AG04449 (cell line): ENCODE measurements at regions not wholly inside any gene's neighbourhood (a gene's known extent, or its start where the extent isn't known, plus 50 kb on each side); places are given as distances from the start of the nearest gene placed in this dataset.

Experiments used
- CTCF ChIA-PET: fragments of 350-600 bp; formaldehyde crosslinking; extraction: SDS; loops from one replicate; lab custom pipeline; 2021; ENCODE audit warnings: antibody characterized with exemption; lab: Yijun Ruan, JAX
- POLR2A ChIA-PET: fragments of 400-600, 350-600 bp; formaldehyde crosslinking; extraction: SDS; loops from one replicate; lab custom pipeline; 2020; ENCODE audit warnings: antibody characterized with exemption, inconsistent platforms; lab: Yijun Ruan, JAX
- DNase-seq: peaks from one replicate; pipeline ENCODE4 v3.0.0-alpha.2; 2010; ENCODE audit warnings: low read depth, low spot score
- H3K4me3 ChIP-seq: 2 replicates; pipeline ENCODE4 v1.5.1; 2011; ENCODE audit warnings: low read depth, mild to moderate bottlenecking, control low read depth, low read length
- TF ChIP-seq, protein P1 (sequence below): IDR thresholded peaks from one replicate; pipeline ENCODE4 v1.5.1; 2011; ENCODE audit warnings: mild to moderate bottlenecking, moderate library complexity, low read length, control low read depth, inconsistent platforms; ENCODE audit not compliant: insufficient read depth; ENCODE audit errors: missing control alignments

DNA sequence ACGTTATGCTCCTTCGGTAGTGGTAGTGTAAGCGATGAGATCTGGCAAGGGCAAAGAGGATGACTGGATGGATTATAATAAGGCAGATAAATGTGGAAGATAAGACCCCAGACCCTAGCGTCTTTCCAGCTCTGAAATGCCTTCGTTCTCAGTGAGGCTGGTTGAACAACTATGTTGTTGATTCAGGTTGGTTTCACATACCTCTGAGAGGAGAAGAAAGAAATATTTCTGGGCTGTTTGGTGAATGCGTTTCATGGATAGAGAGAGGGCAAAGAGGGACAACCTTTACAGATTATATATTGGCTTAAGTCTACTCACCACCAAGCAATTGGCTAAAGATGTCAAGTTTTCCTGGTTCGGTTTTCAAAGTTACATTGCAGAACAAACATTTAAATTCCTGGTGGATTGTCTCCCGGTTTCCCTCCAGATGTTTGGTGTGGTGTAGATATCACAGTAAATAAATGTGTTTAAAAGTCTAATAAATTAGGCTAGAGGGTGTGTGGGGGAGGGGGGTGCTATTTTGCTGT is 190.1 kb upstream of the GLI2 start:
- DNase-seq: no peak
- CTCF ChIA-PET: interaction anchor here (1.2 to 2.1 kb wide), 4 partner anchors 10 to 125 kb away, joined by 3 to 13 read pairs (median 4); no protein-coding TSS in a partner anchor
- POLR2A ChIA-PET: interaction anchor here (0.6 to 1.6 kb wide), 2 partner anchors 14 to 530 kb away, joined by 3 to 14 read pairs; no protein-coding TSS in a partner anchor
- H3K4me3 ChIP-seq: 0 out of 2 replicates have a peak overlapping the region, but pooled peaks have one; percentile 15
- TF ChIP-seq, protein P1, sequence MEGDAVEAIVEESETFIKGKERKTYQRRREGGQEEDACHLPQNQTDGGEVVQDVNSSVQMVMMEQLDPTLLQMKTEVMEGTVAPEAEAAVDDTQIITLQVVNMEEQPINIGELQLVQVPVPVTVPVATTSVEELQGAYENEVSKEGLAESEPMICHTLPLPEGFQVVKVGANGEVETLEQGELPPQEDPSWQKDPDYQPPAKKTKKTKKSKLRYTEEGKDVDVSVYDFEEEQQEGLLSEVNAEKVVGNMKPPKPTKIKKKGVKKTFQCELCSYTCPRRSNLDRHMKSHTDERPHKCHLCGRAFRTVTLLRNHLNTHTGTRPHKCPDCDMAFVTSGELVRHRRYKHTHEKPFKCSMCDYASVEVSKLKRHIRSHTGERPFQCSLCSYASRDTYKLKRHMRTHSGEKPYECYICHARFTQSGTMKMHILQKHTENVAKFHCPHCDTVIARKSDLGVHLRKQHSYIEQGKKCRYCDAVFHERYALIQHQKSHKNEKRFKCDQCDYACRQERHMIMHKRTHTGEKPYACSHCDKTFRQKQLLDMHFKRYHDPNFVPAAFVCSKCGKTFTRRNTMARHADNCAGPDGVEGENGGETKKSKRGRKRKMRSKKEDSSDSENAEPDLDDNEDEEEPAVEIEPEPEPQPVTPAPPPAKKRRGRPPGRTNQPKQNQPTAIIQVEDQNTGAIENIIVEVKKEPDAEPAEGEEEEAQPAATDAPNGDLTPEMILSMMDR: no peak

DNA sequence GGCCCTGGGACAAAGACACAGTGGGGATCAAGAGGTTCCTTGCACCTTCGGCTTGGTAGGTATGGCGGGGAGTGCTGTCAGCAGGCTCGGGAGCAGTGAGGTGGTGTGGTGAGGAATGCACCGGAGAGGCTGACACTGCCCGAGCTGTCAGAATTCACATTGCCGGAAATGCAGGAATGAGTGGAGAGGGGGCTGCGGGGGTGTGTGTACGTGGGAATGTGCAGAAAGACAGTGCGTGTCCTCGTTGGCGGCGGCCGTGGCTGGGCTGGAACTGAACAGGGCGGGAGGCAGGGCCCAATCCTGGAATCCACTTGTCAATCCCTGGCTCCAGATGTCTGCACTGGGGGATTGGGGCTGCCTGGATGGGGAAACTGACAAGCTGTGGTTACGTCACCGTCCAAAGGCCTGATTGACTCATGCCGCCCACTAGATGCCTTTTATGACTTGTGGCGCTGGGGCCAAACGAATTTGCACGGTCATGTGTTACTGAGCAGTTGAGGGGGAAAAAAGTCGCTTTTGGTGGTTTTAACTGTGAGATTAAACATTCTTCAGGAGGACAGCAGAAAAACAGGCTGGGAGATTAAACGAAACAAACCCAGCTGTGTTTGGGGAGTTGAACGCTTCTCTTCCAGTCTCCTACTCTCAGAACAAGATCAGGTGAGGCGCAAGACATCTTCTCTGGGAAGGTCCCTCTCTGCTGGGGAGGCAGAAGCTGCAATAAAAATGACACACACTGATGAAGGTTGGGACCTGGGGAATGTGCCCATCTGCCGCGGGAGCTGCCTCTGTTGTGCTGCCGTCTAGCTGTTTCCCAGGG is 189.4 kb upstream of the GLI2 start:
- peak; percentile 98 for DNase-seq
- CTCF ChIA-PET: interaction anchor here (0.9 to 2.1 kb wide), 5 partner anchors 9 to 129 kb away, joined by 3 to 13 read pairs (median 5); no protein-coding TSS in a partner anchor
- TF ChIP-seq, protein P1: peak; percentile 8
- POLR2A ChIA-PET: interaction anchor here (0.6 to 1.6 kb wide), 4 partner anchors 13 to 529 kb away, joined by 3 to 14 read pairs (median 6); no protein-coding TSS in a partner anchor
- H3K4me3 ChIP-seq: 0 out of 2 replicates have a peak overlapping the region, but pooled peaks have one; percentile 15

DNA sequence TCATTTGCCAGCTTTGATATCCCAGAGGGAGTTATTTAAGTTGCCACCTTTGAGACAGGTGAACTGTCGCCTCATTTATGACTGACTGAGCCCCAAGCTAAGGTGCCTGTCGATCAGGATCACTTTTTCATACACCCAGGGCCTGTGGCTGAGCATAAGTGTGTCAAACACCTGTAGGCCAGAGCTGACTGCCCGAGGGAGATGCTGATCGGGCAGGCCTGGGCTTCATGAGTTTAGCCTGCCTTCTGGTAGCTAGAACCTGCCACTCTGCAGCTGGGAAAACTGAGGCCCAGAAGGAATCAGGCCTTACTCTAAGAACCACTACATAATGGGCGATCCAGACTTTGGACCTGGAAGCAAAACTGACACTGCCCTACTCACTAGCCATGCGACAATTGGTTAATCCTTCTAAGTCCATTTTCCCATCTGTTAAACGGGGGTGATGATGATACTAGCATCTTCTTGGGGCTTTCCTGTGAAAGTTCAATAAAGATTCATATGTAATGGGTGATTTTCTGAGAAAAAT is 188.7 kb upstream of the GLI2 start:
- POLR2A ChIA-PET: interaction anchor here (0.8 to 1.6 kb wide), 3 partner anchors 12 to 203 kb away, joined by 3 to 14 read pairs (median 8); no protein-coding TSS in a partner anchor

DNA sequence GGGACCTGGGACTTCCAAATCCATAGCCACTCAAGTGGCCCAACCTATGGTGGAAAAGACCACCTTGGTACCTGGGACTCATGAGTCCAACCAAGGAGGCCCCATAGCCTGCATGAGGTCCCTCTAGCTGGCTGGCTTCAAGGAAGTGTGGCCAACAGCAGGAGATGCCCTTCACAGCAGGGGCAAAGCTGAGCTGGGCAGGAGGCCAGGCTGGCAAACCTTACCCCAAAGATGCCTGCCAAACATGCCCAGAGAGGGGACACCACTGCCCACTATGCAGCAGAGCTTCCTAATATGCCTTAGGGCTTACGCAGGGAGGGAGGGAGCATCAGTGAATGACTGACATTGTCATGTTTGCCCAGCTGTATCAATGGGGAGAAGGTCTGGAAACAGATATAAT is 188.0 kb upstream of the GLI2 start:
- TF ChIP-seq, protein P1: no peak
- POLR2A ChIA-PET: no interaction called here
- DNase-seq: no peak
- CTCF ChIA-PET: interaction anchor here (1.1 to 2.1 kb wide), 3 partner anchors 11 to 128 kb away, joined by 3 to 13 read pairs (median 10); no protein-coding TSS in a partner anchor
- no peak overlapping the region for H3K4me3 ChIP-seq

More for the DNA sequence above, 188.7 kb upstream of the GLI2 start:
- TF ChIP-seq, protein P1: no peak
- no peak for DNase-seq
- CTCF ChIA-PET: interaction anchor here (0.9 to 2.1 kb wide), 6 partner anchors 8 to 129 kb away, joined by 3 to 13 read pairs (median 4); no protein-coding TSS in a partner anchor
- no peak overlapping the region for H3K4me3 ChIP-seq

DNA sequence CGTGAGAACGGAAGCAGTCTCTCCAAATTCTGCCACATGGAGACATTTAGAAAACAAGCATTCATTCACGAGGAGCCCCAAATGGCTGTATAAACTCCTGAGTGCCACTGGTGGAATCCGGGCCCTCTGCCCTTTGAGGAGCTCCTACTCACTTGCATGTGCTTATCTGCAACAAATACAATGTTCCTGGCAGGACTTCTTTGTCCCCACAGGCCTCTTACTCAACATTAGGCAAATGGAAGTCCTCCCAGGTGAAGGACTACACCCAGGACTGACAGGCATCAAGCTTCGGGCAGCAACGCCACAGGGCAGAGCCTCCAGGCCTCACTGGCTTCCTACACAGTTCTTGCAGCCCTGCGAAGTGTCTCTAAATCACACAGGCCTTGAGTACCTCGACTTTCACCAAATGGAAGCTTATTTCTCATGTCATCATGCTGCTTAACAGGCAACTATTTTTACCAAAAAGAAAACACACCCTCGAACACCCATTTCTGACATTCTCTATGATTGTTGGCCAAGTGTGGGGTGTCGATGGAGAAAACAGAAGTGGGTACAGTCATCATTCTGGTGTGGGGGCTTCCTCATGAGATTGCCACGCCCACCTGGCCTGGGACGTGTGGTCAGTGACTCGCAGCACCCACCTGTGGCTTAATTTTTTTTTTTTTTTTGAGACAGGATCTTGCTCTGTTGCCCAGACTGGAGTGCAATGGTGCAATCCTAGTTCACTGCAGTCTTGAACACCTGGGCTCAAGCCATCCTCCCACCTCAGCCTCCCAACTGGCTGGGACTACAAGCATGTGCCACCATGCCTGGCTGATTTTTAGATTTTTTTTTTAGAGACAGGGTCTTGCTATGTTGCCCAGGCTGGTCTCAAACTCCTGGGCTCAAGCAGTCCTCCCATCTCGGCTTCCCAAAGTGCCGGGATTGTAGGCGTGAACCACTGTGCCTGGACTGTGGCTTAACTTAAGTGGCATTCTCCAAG is 186.8 kb upstream of the GLI2 start:
- CTCF ChIA-PET: interaction anchor here (1.3 to 1.5 kb wide), 3 partner anchors 122 to 127 kb away, joined by 4 to 9 read pairs (median 5); no protein-coding TSS in a partner anchor

More for the DNA sequence above, 186.8 kb upstream of the GLI2 start:
- TF ChIP-seq, protein P1: no peak
- no peak overlapping the region for H3K4me3 ChIP-seq
- DNase-seq: no peak
- POLR2A ChIA-PET: interaction anchor here (1.0 kb wide), 1 partner anchor 10 kb away, joined by 4 read pairs; no protein-coding TSS in a partner anchor
